ENCODE measurements at regions not wholly inside any gene's neighbourhood (a gene's known extent, or its start where the extent isn't known, plus 50 kb on each side); places are given as distances from the start of the nearest gene placed in this dataset.
"Not testable (repeated sequence)": the region's sequence is repeated elsewhere in the genome, so short reads cannot be mapped to it uniquely, and the experiment has no call there.

DNA sequence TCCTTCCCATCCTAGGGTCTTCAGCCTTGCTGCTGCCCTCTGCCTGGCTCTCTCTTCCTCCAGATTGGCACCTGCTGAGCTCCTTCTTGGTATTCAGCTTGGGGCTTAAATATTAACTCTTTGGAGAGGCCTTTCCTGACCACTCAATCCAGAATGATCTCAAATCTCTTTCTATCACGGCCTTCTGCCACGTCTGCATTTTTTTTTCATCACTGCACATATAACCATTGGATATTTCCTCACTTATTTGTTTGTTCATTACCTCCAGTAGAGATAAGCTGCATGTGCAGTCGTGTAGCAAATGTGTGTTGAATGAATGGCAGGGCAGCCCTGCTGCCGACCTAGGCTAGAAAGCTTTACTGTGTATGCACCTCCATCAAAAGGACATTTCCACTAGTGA is 51.6 kb upstream of the MPP7 start:
- no peak for DNase-seq (ENCODE audit: low read depth in 2 of 2)

DNA sequence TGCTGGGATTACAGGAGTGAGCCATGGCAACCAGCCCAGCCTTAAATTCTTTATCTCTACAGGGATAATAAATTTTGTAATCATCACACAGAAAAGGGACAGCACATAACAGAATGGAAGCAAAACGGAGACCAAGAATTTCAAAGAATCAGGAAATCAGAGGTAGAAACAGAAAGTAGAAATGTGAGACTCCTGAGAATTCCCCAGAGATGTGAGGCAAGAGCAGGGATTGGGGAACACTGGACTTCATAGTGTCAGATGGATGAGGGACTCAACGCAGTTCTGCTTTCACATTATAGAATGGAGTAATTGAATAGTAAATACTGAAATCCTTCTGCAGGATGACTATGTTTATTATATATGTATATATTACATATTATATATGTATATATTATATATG is 52.5 kb upstream of the MPP7 start:
- no peak for DNase-seq (ENCODE audit: low read depth in 2 of 2)

DNA sequence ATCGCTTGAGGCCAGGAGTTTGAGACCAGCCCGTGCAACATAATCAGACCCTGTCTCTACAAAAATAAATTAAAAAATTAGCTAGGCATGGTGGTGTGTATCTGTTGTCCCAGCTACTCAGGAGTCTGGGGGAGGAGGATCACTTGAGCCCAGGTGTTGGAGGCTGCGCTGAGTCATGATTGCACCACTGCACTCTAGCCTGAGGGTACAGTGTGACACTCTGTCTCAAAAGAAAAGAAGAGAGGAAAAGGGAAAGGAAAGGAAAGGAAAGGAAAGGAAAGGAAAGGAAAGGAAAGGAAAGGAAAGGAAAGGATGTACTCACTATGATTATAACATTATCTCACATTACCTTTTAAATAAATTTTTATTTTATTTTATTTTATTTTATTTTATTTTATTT is 56.5 kb upstream of the MPP7 start:
- DNase-seq (ENCODE audit: low read depth in 2 of 2), result no peak

DNA sequence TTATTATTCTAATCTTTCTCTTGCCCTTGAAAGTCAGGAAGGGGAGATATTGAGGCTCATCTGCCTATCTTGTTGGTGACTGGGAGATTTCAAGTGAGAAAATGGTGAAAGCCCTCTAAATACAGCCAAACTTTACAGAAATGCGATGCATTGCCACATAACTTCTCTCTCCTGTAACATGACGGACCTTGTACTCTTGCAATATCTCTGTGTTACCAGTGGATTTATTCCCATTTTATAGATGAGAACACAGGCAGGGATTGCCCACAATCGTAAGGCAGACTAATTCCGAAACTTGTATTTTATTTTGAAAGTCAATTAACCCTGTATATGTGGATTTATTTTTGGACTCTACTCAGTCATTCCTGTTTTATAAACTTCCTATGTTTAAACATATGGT is 57.3 kb upstream of the MPP7 start:
- no peak for DNase-seq (ENCODE audit: low read depth in 2 of 2)

DNA sequence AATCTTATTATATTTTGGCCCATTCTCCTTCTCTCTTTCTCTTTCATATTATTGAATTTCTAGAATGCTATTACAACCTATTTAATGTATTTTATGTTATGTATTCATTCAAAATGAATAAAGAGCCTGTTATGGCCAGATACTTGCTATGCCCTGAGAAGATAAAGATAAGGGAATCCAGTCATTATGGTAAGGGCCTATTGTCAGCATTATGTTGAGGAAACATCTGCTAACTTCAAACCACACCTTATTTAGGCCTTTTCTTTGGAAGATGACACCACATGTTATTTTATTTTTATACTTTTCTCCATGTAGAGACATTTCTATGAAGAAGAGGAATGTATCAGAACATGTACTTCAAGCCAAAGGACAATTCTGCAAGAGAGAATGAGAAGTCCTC is 60.5 kb upstream of the MPP7 start:
- DNase-seq (ENCODE audit: low read depth in 2 of 2), result no peak

DNA sequence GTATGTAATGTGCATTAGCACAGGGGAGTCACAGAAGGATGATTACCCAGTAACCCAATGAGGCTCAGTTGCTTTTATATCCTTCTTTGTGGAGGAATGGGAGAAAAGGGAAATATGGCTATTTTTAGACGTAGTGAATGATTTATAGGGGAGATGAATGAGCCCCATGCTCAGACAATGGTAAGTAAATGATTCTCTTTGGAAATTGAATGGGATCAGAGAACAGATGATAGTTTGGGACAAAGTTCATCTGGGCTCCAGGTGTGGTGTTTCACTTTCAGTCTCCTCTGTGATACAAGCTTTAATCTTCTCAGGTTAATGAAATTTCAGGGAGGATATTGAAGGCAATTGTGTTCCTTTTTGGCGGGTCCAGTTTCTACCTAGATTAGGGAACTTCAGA is 63.0 kb upstream of the MPP7 start:
- no peak for DNase-seq (ENCODE audit: low read depth in 2 of 2)

DNA sequence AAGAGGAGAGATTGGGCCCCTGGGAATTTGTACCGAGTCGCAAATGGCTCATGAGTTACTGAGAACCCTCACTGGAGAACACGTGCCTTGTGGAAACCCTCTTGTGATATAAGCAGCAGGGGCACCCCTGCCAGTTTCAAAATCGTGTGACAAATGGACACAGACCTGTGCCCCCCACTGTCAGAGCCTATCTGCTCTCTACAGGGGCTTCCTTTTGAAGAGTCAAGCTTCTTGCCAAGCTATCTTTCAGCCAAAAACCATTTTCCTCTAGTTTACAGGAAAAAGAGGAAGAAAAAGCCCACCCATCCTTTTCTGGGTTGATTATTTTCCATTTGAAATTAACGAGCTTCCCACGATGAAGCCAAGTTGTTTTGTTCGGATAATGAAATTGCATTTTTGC is 64.1 kb upstream of the MPP7 start:
- no peak for DNase-seq (ENCODE audit: low read depth in 2 of 2)

DNA sequence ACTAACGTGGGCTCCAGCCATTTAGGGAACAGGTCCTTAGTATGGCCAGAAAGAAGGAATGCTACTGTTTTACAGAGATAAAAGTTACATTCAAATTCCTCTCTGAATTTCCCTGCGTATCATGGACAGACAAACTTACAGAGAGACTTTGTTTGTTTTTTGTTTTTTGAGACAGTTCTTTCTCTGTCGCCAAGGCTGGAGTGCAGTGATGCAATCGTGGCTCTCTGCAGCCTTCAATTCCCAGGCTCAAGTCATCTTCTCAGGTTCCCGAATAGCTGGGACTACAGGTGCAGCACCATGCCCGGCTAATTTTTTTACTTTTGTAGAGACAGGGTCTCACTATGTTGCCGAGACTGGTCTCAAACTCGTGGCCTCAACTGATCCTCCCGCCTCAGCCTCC is 64.5 kb upstream of the MPP7 start:
- DNase-seq (ENCODE audit: low read depth in 2 of 2), result no peak

DNA sequence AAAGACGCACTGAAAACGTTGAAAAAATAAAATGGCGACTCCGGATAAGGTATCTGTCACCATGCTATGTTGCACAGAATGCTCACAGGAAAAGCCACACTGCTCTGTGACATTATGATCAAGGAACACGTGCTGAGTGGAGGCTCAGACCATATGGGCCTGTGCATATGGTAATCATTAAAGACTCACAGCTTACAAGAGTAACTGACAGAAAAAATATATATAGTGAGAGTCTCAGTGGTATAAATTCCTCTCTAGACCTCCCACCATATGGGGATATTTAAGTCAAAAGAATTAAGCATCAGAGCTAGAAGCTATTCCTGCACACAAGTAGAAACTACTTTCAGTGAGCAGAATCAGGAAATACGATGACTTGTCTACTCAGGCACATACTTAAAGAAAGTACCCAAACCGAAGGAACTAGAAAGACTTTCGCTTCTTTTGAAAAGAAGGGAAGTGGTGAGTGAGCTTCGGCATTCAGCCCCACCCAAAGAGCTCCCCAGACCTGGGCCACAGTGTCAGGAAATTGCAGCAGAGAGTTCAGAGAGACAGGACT is 65.1 kb upstream of the MPP7 start:
- peak; percentile 28 to 35 for DNase-seq (ENCODE audit: low read depth in 2 of 2)

DNA sequence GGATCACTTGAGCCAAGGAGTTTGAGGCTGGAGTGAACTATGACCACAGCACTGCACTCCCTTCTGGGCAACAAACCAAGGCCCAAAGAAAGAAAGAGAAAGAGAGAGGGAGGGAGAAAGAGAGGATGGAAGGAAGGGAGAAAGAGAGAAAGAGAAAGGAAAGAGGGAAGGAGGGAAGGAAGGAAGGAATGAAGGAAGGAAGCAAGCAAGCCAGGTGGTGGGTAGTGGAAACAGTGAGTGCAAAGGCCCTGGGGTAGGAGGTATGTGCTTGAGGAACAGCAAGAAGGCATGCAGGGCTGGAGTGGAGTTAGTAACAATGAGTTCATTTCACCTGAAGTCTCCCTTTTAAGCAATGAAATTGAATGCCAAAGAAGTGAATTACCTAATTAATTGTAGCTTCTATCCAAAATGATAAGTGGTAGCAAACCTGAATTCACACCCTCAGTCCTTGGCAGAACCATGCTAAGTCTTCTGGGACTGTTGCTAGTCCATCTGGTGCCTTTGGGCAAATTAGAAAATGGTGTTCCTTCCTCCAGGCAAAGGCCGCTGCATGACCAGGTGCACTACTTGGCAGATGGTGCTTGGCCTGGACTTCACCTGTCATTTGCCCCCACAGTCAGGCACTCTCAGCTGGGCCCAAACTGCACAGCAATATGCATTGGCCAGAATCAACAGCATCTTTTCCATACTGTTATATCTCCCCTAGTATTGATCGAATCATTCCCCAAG is 67.4 kb upstream of the MPP7 start:
- no peak for DNase-seq (ENCODE audit: low read depth in 2 of 2)

DNA sequence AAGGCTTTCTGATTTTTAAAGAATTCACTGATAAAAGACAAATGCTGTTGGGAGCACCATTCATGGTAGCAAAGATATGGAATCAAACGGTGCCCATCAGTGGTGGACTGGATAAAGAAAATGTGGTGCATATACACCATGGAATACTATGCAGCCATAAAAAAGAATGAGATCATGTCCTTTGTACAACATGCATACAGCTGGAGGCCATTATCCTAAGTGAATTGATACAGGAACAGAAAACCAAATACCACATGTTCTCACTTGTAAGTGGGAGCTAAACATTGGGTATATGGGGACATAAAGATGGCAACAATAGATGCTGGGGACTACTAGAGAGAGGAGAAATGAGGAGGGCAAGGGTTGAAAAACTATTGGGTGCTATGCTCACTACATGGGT is 68.8 kb upstream of the MPP7 start:
- not testable (repeated sequence) for DNase-seq (ENCODE audit: low read depth in 2 of 2)

DNA sequence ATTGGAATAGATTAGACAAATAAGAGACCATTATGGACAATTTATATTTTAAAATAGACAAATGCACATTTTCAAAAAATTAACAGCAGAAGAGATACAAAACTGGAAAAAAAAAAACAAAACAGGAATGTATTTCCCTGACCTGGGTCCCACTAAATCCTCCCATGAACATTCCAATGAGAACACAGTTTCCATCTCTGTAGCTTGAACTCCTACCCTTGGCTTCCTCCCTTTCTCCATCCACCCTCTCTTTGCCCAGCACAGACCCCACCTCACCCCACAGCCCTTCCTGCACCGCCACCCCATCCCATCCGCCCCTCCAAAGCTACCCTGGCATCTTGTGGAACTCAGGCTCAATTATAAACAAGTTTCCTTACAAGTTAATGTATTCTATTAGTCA is 71.2 kb upstream of the MPP7 start:
- no peak for DNase-seq (ENCODE audit: low read depth in 2 of 2)

DNA sequence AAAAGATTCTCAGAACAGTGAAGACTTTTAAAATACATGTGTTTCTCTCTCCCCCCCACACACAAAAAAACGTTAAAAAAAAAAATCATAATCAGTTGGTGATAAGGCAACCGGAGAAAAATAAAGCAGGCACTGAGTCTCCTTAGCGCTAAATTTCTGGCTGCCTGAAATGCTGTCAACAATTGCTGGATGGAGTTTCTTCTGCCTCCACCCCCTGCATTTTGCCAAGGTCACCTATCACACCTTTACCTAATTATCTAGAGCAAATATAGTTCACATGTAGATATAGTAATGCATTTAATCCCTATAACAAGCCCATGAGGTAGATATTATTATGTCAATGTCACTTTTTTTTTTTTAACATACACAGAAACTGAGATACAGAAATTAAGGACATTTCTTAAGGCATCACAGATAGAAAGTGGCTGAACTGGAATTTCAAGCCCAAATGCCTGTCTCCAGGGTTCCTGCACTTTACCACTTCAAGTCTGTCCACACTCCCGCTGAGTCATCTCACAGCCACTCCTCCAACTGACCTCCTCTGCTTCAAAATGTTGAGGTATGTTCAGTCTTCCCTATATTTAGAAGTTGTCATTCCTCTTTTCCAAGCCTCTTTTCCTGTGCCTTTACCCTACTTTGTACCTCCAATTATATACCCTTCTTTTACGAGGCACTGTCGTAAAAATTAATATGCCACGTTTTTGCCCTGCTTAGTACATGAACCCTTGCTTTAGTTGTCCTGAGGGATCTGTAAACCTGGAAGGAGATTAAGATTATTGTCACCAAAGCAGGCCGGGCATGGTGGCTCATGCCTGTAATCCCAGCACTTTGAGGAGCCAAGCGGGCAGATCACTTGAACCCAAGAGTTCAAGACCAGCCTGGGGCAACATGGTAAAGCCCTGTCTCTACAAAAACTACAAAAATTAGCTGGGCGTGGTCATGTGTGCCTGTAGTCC is 72.8 kb upstream of the MPP7 start:
- DNase-seq (ENCODE audit: low read depth in 2 of 2), result no peak

DNA sequence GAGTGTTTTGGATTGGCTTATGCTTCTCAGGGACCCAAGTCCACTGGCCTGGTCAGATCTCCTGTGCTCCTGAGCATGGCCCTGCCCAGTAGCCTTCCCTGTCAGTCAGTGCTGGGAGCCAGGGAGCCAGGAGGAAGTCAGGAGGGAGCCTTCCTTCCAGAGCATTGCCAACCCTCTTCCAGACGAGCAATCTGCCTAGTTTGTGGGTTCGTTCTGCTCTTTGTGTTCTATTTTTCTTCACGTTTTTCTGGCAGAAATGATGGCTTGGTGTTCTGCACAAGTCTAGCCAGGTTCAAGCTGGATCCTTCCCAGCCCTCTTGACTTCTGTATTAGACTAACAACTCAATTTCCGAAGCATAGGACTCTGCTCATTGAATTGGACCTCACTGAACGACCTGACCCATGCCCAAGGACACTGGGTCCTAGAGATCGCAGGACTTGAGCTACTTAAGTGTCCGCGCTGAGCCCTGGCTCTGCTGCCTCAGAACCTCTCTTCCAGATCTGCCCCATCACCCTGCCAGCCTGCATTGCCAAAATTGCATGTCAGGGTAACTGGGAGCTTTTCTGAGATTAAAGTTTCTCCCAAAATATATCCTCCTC is 76.2 kb upstream of the MPP7 start:
- no peak for DNase-seq (ENCODE audit: low read depth in 2 of 2)

DNA sequence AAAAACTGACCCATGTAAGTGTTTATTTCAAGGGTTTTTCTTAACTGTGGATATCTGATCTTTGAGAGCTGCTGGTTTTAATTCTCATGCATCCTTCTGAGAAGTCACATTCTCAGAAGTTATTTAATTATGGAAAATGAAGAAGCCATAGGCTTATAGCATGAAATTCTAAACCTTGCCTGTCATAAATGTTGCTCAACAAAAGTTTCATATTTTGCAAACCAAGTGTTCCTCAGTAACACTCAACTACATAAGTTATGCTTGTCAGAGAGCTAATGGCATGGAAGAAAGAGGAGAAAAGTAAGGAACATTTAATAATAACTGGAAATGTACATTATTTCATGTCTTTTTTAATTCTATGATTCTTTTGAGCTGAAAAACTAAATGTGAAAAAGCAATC is 78.6 kb upstream of the MPP7 start:
- no peak for DNase-seq (ENCODE audit: low read depth in 2 of 2)

DNA sequence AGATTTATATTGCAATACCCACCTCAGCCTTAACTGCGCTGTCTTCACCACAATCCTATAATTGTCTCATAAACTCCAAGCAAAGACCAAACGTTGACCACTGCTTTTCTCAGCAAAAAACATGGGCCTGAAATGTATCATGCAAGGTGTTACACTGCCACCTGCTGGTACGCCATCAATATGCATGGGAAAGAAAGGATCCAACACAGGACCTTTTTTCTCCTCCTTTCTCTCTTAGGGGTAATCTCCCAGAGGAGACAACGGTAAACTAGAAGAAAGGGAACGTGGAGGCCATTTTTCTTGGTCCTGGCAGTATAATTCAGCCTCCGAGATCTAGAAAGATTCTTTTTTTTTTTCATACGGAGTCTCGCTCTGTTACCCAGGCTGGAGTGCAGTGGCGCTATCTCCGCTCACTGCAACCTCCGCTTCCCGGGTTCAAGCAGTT is 79.1 kb upstream of the MPP7 start:
- peak; percentile 63 to 85 for DNase-seq (ENCODE audit: low read depth in 2 of 2)

DNA sequence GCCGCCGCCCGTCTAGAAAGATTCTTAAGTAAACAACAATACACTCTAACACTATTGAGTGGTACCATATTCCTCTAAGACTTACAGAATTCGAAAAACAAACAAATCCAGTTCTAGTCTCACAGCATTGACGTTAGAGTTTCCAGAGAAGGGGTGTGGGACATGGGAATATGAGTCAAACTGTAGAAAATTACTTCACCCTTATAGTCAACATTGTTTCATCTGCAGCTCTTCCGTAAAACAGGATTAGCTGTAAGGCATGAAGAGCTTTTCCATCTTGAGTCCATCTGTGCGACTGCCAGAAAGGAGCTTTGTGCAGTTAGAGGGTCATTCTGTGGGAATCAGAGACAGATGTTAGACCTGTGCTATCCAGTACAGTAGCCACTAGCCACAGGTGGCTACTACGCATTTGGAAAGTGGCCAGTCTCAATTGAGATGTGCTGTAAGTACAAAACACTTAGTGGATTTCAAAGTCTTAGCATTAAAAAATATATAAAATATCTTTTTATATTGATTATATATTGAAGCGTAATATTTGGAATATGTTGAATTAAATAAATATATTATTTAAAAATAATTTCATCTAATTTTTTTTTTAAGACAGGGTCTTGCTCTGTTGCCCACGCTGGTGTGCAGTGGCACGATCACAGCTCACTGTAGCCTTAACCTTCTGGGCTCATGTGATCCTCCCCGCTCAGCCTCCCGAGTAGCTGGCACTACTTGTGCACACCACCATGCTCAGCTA is 79.8 kb upstream of the MPP7 start:
- DNase-seq (ENCODE audit: low read depth in 2 of 2), result no peak

DNA sequence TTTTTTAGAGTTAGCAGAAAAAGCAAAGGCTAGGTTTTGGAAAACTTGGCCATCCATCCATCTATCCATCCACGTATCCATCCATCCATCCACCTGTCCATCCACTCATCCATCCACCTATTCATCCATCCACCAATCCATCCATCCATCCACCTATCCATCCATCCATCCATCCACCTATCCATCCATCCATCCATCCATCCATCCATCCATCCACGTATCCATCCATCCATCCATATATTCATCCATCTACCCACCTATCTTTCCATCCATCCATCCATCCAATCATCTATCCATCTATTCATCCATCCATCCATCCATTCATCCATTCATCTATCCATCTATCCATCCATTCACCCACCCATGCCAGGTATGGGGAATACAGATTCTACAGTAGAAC is 81.7 kb upstream of the MPP7 start:
- no peak for DNase-seq (ENCODE audit: low read depth in 2 of 2)

DNA sequence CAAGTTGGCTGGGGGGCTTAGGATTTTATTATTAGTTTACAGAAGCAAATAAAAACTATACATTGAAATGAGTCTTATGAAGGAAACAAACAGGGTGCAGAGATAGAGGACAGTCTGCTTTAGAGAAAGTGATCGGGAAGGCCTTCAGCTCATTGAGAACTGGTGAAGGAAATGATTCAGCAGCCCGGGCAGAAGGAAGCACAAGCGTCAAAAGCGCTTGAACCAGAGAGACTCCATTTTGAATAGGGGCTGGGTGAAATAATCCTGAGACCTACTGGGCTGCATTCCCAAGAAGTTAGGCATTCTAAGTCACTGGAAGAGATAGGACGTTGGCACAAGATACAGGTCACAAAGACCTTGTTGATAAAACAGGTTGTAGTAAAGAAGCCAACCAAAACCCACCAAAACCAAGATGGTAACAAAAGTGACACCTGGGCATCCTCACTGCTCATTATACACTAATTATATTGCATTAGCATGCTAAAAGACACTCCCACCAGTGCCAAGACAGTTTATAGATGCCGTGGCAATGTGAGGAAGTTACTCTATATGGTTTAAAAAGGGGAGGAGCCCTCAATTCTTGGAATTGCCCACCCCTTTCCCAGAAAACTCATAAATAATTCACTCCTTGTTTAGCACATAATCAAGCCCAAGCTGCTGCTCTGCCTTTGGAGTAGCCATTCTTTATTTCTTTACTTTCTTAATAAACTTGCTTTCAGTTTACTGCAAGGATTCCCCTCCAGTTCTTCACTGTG is 83.1 kb upstream of the MPP7 start:
- no peak for DNase-seq (ENCODE audit: low read depth in 2 of 2)

DNA sequence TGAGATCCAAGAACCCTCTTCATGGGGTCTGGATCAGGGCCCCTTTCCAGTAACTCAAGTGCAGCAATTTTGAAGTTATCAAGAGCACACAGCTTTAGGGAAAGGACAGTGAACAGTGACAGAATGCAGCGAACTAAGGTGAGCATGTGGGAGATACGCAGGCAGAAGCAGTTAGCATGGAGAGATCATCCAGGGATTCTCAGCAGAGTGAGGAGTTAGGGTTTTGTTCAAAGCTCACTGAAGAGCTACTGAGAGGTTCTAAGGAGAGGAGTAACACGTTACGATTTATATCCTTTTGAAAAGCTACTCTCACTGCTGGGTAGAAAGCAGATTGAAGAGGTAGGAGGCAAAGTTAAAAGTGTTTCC is 83.6 kb upstream of the MPP7 start:
- DNase-seq (ENCODE audit: low read depth in 2 of 2), result no peak

DNA sequence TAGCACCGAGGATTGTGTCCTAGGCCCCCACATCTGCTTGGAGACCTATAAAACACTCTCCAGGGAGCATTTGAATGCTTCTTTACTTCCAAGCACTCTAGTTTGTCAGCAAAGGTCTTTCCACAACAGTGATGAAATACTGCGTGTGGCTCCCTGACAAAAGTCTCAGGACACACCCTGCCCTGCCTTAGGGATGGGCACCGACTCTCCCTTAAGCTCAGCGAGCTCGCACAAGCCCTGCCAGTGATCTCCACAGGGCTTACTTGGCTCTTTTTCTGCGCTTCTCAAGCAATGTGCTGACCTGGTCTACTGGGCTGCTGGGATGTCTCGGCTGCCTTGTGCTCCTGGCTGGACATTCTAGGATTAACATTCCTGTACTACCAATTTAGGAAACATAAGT is 84.3 kb upstream of the MPP7 start:
- no peak for DNase-seq (ENCODE audit: low read depth in 2 of 2)

Data from stimulated activated CD4-positive, alpha-beta T cell treated with anti-CD3 and anti-CD28 coated beads, Interleukin-12 subunit alpha, Interleukin-12 subunit beta, amount 100 ng/mL, for 24 hours (primary cell).